Cerebellar nuclear complex (tissue), 1 donor: ENCODE measurements at regions not wholly inside any gene's neighbourhood (a gene's known extent, or its start where the extent isn't known, plus 50 kb on each side); places are given as distances from the start of the nearest gene placed in this dataset.

Experiments
- DNase-seq, 2 experiments: peaks; one replicate each; lab custom pipeline; 2025; lab: John Stamatoyannopoulos, UW

DNA sequence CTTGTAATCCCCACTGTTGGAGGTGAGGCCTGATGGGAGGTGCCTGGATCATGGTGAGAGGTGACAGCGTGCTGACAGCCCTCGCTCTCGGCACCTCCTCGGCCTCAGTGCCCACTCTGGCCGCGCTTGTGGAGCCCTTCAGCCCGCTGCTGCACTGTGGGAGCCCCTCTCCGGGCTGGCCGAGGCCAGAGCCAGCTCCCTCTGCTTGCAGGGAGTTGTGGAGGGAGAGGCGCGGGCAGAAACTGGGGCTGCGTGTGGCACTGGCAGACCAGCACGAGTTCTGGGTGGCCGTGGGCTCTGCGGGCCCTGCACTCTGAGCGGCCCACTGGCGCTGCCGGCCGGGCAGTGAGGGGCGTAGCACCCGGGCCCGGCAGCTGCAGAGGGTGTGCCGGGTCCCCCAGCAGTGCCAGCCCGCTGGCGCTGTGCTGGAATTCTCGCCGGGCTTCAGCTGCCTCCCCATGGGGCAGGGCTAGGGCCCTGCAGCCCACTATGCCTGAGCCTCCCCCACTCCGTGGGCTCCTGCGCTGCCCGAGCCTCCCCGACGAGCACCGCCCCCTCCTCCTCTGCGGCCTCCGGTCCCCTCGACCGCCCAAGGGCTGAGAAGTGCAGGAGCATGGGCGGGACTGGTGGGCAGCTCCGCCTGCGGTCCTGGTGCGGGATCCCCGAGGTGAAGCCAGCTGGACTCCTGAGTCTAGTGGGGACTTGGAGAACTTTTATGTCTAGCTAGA lies 197.1 kb downstream of the SPP2 start:
- no peak for DNase-seq

DNA sequence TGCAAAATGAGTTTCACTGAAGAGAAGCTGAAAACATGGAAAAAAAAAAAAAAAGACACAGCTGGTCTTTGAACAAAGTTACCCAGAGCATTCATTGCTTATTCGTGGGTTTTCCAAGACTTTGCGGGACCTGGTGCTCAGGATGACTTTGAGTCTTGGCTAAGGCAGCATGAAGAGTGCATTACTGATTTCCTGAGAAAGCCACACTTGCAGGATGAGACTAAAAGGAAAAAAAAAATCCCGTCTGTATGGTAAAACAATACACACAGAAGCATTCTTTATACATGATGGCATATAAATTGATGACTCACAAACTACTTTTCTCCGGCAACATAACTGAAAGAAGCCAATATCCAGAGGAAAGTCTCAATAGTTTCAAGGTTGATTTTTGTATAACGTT lies 195.4 kb downstream of the SPP2 start:
- no peak for DNase-seq

DNA sequence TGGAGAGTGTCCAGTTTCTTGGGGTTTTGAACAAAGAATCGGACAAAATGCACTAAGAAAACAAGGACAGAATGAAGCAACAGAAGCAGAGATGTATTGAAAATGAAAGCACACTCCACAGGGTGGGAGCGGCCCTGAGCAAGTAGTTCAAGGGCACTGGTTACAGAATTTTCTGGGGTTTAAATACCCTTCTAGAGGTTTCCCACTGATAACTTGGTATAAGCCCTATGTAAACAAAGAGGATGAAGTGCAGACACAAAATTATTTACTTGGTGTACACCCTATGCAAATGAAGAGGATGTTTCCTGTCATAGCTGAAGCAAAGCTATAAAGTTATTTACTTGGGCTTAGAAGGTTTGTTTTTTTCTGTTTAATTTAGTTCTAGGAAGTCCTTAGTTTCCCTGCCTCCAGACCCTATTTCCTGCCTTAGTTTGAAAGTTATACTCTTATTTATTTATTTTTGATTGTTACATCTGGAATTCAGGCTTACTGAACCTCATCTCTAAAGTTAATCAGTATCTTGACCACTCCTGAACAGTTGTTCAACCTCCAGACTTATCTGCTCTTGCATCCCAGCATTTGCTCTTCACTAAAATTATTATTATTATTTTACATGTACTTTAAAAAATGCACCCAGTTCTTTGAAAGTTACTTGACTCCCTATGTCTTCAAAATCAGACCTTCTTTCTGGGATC lies 193.5 kb downstream of the SPP2 start:
- DNase-seq: no peak

DNA sequence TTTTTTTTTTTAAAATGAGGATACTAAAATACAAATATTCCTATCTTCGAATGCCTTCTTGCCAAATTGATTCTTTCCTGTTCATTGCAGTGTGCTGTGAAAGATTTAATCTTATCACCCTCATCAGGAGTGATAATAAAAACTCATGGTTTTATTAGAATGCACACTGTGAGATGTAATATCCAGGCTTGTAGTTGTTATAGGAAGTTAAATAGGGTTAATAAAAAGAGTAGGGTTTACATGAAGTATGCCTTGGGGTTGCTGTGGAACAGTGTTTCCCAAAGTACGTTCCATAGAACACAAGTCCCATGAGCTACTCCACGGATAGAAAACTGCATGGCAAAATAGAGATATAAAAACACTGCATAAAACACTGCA lies 191.9 kb downstream of the SPP2 start:
- DNase-seq: no peak

DNA sequence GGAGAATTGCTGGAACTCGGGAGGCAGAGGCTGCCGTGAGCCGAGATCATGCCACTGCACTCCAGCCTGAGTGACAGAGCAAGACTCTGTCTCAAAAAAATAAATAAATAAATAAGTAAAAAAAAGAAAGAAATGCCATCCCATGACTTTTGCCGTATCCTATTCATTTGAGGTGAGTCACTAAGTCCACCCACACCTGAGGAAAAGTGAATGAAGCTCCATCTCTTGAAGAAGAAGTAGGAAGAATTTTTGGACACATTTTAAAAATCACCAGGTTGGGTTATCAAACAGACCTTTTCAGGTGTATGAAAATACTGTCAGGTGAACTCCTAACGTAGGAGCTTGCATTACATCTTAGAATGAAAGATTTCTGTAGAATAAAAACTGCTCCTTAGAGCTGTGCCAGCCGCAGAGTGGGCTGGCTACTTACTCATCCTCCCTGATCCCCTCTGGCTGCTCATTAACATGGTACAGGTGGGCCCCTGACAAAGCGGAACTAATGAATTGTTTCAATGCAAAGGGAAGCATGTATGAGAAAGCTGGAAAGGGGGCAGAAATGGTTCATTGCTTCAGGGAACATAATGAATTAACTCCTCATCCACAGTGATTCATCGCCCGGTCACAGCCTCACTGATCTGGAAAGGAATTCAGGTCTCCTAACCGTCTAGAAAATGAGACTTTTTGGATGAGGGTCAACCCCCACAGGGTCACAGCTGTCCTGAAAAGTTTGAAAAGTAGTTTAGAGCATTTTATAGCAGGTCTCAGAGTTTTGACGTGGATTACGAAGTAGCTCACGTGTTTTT lies 191.4 kb downstream of the SPP2 start:
- DNase-seq: no peak

DNA sequence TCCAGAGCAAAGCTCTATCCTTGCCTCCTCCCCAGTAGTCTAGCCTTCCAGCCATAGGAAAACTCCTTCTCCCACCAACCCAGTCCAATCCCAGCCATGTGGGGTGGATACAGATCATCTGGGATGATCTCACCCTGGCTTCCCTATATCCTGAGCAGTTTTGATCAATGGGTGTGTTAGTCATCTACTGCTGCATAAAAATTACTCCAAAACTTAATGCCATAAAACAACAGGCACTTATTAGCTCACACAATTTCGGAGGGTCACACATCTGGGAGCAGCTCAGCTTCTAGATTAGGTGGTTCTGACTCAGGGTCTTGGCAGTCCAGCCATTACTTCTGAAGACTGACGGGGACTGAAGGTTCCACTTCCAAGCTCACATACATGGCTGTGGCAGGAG lies 190.4 kb downstream of the SPP2 start:
- no peak for DNase-seq

DNA sequence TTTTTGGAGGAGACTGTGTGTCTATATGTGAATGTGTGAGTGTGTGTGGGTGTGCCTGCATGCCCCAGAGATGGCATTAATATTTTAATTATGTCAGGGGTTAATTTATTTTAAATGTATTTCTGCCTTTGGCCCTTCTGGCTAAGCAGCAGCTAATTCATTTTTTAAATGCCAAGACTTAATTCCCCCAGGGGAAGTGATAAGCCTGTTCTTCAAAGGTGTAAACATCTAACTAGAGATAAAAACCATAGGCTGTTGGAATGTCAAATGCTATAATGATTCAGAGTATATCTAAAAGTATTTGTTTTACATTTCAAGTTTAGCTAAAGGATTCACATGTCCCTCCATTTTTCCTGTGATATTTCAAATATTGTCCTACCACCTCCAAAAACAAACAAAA lies 184.7 kb downstream of the SPP2 start:
- DNase-seq: no peak

DNA sequence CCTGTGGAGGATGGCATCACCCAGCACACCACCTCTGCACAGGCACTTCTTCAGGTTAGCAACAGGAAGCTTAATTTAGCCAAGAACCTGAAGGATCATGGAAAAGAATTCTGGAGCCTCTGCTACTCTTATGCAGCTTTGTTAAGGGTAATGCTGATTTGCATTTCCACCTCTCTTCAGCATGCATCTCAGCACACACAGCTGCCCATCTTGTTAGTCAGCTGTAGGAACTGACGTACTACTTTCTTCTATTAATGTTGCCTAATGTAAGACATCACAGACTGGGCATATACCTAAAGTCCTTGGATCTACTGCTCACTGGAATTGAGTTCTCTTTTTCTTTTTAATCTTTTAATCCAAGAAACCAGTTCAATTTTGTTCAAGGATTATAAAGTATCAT lies 181.0 kb downstream of the SPP2 start:
- no peak for DNase-seq

DNA sequence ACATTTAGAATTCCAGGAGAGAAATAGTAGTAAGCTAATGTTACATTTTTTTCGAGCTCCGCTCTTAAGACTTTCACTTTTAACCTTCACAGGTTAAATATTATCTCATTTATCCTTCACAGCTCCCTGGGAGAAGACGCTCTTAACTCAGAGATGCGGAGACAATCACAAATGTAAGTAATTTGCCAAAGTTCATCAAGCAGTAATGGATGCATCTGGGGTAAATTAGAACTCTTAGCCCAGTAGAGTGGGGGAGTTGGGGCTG lies 168.5 kb downstream of the SPP2 start:
- DNase-seq: no peak

DNA sequence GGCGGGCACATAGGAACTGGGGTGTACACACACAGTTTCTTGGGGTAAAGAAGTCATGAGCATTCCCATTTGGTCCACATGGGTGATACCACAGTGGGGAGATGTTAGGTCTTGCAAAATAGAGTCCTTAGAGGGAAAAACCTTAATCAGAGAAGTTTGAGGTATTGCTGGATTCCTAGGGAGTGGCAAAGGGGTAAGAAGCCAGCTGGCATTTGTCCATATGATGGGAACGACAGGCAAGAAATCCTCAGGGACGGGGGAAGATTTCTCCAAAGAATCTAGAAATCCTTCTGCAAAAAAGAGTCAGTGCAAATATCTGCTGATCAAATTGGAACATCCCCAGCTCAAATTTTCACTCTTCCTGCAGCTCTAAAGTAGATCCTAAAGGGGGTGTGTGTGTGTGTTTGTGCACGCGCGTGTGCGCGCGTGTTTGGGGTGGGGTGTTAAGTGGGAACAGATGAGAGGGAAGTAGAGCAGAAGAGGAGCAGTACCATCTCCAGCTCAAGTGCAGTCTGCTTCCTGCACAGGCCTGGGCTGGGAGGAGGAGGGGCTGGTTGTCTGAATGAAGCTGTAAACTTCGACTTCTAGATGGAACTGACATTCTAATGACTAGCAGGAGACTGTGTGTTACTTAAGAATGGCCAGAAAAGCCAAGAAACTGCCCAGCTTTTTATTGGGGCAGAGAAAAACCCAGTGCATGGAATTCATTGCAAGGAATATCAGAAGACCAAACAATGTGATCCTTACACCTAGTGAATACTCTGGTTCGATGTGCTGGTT lies 168.0 kb downstream of the SPP2 start:
- no peak for DNase-seq

DNA sequence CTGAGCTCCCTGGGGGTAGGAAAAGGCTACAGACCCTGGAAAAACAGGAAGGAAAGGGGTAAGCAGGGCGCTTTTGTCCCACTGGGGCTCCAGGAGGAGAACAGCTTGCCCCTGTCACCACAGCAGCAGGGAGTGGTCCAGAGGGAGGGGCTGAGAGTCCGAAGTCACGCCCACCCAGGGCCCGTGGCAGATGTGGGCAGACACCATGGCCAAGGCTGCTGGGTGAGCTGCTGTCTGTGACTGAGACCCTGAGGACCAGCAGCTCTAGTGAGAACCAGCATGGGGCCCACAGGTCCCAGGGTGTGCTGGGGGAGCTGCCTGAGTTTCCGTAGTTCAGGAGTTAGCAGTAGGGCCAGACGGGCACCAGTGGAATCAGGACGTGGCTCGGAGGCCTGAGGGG lies 162.0 kb downstream of the SPP2 start:
- DNase-seq: no peak

DNA sequence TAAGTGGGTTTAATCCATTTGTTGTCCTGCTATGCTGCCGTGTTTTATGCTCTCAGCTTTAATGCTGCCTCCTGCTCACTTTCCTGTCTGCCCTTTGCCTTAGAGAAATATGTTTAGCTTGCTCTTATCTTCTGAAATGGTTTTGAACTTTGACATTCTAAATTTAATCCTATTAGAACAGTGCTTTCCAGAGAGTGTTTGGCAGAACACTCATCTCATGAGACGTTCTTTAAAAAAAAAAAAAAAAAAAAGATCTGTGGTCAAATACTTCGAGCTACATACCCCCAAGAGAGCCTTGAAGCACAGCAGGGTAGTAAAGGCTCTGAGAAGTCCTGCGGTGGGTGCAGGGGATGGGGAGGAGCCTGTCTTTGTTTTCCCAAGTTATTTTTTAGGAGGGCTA lies 161.3 kb downstream of the SPP2 start:
- no peak for DNase-seq

DNA sequence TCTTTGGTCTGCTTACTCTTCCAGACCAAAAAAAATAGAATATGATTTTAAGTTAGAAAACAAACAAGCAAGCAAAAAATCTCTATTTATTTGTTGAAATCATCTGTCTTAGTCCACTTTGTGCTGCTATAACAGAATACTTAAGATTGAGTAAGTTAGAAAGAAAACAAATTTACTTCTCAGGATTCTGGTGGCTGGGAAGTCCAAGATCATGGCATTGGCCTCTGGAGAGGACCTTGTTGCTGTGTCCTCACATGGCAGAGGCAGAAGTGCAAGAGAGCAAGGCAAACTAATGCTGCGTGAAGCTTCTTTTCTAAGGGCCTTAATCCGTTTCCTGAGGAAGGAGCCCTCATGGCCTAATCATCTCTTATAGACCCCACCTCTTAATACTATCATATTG lies 156.2 kb downstream of the SPP2 start:
- no peak for DNase-seq

DNA sequence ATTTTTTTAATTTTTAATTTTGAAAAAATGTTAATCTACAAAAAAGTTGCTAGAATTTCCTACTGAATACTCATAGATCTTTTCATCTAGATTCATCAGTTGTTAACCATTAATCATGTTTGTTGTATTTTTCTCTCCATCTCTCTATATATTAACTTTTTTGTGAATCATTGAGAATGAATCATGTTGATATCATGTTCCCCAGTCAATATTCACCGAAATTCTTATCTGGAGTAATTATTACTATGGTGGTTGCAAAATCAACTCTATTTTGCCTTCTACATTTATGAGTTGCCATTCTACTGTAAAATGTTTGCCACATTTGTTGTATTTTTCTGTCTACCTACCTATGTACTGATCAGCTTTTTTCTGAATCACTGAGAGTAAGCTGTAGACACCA lies 154.0 kb downstream of the SPP2 start:
- DNase-seq: no peak

DNA sequence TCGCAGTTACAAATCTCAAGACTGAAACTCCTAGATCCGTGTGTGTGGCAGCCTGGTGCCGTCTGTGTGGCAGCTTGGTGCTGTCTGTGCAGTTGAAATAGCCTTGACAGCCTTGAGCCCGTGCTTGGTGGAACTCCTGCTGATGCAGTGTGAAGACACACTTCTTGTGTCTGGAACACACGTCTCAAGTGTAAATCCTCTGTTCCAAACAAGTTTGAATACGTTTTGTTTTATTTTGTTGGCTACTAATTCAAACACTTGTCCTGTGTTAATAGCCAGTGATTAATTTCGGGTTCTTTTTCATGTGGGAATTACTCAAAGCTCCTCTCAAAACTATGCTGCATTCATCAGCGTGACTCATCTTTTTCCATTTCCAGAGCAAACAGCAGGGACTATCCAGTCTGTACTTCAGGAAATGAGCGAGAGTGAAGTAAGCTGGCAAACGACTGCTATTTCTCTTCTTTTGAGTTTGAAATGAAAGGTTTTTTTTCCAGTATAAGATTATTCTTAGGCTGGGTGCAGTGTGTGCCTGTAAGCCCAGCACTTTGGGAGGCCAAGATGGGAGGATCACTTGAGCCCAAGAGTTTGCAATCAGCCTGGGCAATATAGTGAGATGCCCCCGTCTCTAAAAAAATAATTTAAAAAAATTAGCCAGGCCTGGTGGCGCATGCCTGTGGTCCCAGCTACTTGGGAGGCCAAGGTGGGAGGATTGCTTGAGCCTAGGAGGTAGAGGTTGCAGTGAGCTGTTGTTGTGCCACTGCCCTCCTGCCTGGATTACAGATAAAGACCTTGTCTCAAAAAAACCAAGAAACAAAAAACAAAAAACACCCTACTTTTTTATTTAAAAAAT lies 152.9 kb downstream of the SPP2 start:
- no peak for DNase-seq

DNA sequence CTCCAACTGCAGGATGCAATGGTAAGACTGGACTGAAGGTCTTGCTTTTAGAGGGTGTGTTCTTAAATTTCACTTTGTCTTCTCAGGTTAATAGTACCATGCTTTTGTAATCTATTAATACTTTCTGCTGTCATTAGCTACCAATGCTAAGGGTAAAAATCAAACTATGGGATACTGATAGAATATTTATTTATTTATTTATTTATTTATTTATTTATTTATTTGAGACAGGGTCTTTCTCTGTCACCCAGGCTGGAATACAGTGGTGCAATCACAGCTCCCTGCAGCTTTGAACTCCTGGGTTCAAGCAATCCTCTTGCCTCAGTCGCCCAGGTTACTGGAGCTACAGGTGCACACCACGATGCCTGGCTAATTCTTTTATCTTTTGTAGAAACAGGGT lies 152.1 kb downstream of the SPP2 start:
- no peak for DNase-seq

DNA sequence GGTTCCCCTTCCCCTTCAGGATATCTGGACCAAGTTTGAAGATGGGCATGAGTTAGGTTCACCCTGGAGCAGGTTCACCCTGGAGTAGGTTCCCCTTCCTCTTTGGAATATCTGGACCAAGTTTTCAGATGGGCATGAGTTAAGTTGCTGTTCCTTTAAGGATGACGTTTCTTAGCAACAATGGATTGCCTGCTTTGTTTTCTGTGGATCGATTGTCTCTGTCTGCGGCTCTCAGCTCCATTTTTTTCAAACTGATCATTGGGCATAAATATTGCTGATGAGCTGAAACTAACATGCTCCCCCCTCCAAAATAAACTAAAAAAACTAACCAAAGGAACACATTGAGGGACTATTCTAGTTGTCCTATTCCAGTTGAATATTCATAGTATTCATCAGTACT lies 149.5 kb downstream of the SPP2 start:
- DNase-seq: no peak

DNA sequence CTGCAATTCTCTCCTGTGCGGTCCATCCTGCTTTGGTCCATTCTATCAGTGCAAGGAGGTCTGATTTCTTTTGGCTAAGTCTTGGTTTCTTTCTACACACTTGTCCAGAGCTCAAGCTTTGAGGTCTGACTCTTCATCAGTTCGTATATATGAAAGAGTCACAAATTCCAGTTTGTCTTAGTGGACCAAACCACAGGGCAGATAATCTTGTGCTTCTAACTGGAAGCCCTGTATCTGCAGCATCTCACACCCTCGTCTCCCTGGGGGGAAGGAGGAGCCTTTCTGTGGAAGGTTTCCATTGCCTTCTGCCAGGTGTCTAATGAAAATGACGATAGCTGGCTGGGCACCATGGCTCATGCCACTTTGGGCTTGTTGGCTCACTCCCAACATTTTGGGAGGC lies 148.5 kb downstream of the SPP2 start:
- no peak for DNase-seq

DNA sequence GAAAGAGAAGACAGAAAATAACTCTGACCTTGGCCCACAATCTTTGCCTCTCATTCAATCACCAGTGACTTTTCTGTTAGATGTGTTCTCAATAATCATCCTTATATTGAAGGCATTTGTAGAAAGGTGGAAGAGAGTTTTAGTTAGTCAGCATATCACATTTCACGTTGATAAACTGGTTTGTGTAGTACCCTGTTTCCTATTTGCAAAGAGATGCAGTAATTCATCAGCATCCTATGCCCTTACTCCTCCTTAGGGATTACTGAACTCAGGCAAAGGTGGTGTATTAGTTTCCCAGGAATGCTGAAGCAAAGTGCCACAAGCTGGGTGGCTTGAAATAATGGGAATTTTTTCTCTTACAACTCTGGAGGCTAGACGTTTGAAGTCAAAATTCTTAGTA lies 145.0 kb downstream of the SPP2 start:
- no peak for DNase-seq

DNA sequence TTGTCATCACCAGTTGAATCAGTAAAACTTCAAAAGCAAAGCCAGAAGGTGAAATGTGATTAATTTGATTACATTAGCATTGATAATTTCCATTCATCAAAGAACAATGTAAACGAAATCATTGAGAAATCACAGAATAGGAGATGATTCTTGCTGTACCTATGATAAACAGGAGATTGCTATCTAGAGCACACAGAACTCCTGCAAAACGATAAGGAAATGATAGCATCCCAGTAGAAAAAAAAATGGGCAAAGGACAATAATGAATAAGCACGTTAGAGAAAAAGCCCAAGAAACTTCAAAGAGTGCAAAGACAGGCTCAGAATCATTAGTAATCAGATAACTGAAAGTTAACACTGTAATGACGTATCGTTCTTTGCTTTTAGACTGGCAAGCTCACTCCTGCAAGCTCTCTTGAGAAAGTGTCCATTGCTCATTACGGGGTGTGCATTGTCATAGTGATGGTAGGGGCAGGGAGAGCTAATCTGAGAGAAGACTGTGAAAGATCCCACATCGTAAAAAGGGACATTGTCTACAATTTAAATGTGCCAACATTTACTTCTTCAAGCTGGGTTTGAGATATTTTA lies 143.6 kb downstream of the SPP2 start:
- DNase-seq: no peak

DNA sequence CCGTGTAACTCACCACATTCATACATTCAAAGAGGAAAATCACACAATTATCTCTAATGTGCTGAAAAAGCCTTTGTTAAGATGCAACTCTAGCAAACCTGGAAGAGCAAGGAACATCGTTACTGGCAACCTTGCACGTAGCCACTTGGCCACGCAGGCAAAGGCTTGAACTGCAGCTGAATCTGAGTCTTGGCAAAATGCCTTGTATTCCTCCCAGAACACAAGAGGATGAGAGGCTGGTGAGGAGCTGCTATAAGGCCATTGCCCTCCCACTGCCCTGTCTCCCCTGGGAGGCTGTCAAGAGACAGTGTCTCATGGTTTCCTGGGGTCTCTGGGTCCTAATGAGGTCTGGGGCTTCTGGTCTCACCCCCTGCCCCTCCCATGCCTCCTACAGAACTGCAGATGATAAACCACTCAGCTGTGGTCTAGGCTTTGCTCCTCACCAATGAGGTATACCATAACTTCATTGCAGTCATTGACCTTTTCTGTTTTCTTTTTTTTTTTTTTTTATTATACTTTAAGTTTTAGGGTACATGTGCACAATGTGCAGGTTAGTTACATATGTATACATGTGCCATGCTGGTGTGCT lies 141.4 kb downstream of the SPP2 start:
- no peak for DNase-seq
